ENCODE measurements at regions not wholly inside any gene's neighbourhood (a gene's known extent, or its start where the extent isn't known, plus 50 kb on each side); places are given as distances from the start of the nearest gene placed in this dataset.

DNA sequence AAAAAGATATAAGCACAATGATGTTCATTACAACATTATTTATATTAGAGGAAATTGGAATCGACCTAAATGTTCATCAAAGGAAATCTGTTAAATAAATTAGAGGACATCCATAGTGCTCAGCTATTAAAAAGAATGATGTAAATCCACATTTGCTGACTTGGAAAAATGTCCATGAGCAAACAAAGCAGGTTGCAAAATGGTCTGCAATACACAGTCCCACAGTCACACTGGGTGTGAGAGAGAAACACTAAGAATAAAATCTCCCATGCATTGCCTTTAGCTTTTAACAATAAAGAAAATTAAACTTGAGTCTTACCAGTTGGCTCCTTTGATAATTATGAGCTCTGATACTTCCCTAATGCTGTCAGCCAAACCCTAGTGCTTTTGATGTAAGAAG lies 811.1 kb upstream of the SALL3 start:
- DNase-seq = no peak

DNA sequence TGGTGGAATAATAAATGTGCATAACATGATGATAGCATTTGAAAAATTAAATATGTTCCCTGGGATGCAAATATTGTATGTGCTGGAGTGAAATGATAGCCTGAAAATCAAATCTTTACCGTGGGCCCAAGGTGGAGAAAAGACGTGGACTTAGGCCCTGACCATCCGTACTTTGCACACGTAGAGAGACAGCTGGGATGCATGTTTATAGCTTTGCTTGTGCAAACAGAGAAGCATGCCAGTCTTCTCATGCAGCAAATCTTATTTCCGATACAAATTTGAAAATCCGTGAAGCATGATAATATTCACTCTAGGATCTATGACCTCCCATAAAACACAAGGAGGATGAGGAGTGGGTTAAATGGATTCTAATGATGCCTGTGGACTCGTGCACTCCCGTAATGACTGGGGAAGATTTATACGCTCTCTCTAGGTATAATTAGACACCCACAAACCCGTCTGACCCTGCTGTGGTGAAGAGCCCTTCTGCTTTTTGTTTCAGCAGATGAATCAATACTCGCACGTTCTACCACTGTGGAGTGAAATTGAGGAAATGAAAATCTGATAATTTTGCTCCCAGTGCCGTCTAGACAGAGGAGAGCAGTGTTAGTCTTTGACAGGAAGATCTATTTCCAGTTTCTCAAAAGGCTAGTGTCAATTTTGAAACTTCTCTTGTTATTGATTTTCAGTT lies 810.3 kb upstream of the SALL3 start:
- DNase-seq = no peak

DNA sequence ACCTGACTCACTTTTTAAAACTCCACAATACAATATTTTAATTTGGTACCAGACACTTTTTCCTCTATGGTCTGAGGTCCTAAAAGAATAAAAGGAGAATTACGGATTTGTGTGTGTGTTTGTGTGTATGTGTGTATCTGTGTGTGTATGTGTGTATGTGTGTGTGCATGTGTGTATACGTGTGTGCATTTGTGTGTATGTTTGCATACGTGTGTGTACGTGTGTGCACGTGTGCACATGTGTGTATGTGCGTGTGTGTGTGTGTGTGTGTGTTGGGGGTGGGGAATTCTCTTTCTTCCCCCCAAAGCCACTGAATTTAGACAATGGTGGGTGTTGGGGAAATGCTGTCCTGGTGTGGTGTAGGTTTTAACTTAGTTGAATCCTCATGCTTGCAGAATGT lies 807.7 kb upstream of the SALL3 start:
- no peak for DNase-seq

DNA sequence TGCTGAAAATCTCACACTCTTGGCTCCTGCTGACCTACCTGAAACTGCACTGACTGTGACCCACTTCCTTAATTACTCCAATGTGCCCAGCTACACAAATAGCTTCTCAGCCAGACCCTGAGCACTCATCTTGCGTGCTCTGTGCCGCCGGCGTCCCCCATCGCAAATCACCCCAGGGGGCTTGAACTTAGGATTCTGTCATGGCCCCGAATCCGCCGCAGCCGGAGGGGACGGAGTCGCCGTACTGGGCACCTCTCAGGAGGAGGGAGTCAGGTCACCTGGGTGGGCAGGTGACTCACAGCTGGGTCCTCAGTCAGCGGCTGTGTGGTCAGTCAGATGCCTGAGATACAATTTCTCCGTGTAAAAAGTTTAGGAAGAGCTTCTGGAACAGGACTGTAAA lies 804.9 kb upstream of the SALL3 start:
- no peak for DNase-seq

DNA sequence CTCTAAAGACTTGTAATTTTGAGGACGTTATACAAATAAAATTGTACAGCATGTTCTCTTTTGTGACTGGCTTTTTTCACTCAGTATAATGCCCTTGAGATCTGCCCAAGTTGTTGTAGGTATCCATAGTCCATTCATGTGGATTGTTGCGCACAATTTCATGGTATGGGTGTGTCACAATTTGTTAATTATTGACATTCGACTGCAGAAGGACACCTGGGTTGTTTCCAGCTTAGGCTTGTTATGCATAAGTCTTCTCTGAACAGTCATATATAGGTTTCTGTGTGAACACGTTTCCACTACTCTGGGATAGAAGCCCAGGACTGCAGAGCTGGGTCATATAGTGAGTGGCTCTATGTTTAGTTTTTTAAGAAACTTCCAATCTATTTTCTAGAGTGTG lies 800.8 kb upstream of the SALL3 start:
- no peak for DNase-seq

- no peak for DNase-seq
Observed at GRCh38 chr18:78180741-78181140, 798.9 kb upstream of the SALL3 start.

- no peak for DNase-seq
Observed at GRCh38 chr18:78183815-78184214, 795.8 kb upstream of the SALL3 start.

- no peak for DNase-seq
Observed at GRCh38 chr18:78191276-78191675, 788.3 kb upstream of the SALL3 start.

DNA sequence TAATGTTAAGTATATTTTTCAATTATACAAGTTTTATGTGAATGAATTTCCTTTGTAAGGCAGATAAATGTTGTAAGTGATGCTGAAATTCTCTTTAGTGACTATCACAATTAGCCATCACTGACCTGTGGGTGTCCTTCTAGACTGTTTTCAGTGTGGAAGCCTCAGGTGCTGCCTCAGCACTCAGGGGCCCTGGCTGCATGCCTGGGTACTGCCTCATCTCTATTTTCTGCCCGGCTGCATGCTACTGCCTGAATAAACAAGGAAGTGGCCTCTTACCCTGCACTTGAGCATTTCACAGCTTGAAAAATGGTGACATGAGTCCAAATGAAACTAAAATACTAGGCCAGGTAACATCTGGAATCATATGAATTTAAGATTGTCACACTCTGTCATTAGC lies 787.6 kb upstream of the SALL3 start:
- DNase-seq = no peak

DNA sequence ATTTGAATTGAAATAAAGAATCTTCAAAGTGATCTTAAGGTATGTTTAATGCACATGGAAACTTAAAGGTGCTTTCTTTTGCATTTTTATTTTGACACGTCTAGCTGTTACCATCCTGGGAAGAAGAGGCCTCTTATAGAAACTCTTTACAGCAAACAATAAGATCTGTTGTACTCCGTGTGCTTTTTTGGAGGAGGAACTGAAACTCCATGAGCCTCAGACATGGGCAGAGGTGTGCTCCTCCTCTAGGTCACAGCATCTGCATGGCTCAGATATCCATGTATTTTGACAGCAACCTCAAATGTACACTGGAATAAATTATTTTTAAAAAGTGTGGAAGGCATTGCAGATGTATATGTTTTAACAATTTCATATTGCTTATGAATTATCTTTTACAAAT lies 783.3 kb upstream of the SALL3 start:
- no peak for DNase-seq

GRCh38 chr18:78199002-78199401 lies 780.6 kb upstream of the SALL3 start:
- no peak for DNase-seq

- no peak for DNase-seq
Observed at GRCh38 chr18:78199611-78200010, 780.0 kb upstream of the SALL3 start.

GRCh38 chr18:78207942-78208341 lies 771.7 kb upstream of the SALL3 start:
- DNase-seq = no peak

GRCh38 chr18:78208461-78208860 lies 771.2 kb upstream of the SALL3 start:
- DNase-seq = no peak

- no peak for DNase-seq
Observed at GRCh38 chr18:78213361-78213994, 766.1 kb upstream of the SALL3 start.

GRCh38 chr18:78221496-78221895 lies 758.1 kb upstream of the SALL3 start:
- no peak for DNase-seq

DNA sequence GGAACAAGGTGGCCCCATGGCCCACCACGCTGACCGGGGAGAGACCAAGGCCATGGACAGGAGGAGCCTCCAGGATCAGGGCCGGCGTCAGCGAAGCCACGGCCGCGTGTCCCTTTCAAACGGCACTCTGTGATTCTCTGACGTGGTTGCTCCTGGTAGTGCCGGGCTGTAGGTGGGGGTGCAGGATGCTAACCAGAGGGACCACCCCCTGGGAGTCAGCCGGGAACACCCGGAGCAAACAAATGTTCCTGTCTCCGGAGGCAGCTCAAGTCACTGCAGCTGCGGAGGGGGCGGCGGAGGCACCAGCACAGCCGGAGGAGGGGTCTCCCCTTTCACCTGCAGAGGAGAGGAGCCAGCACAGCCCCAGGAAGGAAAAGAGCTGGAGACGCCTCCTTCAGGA lies 750.6 kb upstream of the SALL3 start:
- DNase-seq = no peak

DNA sequence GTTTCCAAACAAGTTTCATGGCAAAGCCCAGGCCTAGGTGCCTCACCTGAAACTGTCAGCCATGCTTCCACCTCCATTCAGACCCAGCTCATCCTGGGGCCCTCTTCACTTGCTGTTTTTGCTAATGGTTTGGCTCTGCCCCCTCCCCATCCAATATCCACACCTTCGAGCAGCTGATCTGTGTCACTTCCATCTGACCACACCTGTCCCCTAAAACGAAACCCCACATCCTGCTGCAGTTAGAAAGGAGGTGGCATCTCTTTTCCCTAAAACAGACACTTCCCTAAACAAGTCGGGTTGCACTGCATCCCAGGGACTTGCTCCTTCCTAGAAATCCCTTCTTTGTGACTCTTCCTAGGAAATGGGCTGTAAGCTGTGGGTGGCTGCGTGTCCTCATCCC lies 748.7 kb upstream of the SALL3 start:
- DNase-seq = no peak

DNA sequence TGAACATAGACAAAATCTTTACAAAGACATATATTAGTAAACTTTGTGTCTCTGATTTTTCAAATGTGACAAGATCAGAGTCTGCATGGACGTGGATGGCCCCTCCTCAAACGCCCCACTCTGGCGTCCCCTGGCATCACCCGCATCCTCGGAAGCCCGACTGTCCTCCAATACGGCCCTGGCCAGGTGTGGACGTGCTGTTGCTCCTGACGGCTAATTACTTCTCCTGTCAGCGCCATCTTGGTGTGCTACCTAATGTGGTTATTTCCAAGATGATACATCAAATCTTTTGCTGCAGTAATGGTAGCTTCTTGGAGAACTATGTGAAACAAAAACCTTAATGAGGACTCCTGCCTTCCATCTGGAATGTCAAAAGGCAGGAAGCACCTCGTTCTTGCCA lies 747.4 kb upstream of the SALL3 start:
- DNase-seq = no peak

GRCh38 chr18:78237864-78238263 lies 741.8 kb upstream of the SALL3 start:
- DNase-seq = no peak

- no peak for DNase-seq
Observed at GRCh38 chr18:78238404-78239089, 741.1 kb upstream of the SALL3 start.

- no peak for DNase-seq
Observed at GRCh38 chr18:78239090-78239457, 740.5 kb upstream of the SALL3 start.

DNA sequence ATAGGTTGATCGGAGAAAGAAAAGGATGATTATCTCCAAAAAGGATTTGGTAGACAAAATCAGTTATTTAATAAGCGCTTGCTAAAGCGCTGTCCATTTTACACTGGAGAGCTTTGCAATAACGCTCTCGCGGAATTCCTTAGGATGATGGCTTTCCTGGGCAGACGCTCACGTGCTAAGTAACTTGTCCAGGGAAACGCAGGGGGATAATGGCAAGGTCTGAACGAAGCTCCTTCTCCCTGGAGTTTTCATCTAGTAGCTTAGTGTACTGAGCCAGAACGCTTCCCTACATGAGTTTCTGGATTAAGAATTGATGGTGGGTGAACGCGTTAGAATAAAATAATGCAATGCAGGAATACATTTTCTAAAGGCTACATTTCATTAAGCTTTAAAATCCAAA lies 739.5 kb upstream of the SALL3 start:
- DNase-seq = no peak

DNA sequence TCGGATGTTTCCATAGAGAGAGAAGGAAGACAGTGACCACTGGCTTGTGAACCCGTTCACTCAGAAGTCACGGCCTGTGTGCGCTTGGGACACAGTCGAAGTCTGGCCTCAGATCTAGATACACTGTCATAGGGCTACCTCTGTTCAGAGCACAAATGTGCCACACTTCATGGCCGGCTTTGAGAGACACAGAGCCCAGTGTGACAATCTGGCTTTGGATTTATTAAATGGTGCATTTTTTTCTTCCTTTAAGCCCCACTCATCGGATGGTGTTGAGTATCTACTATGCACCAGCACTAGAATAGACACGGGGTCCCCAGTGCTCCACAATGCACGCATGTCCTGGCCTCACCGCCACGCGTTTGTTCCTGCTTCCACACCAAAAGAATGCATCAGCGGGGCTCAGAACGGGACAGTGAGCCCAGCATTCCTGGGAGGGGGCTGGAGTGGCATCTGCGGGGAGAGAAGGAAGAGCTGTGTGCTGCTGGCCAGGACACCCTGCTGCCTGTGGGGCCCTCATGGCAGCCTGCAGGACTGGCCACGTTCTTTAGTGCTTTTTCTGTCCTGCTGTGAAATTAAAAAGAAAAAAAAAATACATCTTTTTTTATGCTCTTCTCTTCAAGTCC lies 738.9 kb upstream of the SALL3 start:
- no peak for DNase-seq
